ENCODE measurements at regions not wholly inside any gene's neighbourhood (a gene's known extent, or its start where the extent isn't known, plus 50 kb on each side); places are given as distances from the start of the nearest gene placed in this dataset.

- intact Hi-C loops (cut with micrococcal nuclease): no loop called here
- no peak for ATAC-seq
- Mint-ChIP-seq H3K4me3 (no peak overlapping the region), H3K27me3 (no peaks in the 10 kb centered on the region), H3K27ac (no peak overlapping the region), H3K4me1 (ENCODE audit: low read depth) (peaks cover 16% of the 10 kb centered on the region), H3K9me3 (peaks cover 20% of the 10 kb centered on the region), H3K36me3 (ENCODE audit: low read depth) (peaks cover 3% of the 10 kb centered on the region)
- TF ChIP-seq, protein P1, sequence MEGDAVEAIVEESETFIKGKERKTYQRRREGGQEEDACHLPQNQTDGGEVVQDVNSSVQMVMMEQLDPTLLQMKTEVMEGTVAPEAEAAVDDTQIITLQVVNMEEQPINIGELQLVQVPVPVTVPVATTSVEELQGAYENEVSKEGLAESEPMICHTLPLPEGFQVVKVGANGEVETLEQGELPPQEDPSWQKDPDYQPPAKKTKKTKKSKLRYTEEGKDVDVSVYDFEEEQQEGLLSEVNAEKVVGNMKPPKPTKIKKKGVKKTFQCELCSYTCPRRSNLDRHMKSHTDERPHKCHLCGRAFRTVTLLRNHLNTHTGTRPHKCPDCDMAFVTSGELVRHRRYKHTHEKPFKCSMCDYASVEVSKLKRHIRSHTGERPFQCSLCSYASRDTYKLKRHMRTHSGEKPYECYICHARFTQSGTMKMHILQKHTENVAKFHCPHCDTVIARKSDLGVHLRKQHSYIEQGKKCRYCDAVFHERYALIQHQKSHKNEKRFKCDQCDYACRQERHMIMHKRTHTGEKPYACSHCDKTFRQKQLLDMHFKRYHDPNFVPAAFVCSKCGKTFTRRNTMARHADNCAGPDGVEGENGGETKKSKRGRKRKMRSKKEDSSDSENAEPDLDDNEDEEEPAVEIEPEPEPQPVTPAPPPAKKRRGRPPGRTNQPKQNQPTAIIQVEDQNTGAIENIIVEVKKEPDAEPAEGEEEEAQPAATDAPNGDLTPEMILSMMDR (IDR thresholded peaks at IDR 0.05): no peak
- CTCF ChIA-PET: no interaction called here
- no peak for DNase-seq
- POLR2A ChIA-PET: interaction anchor here (0.5 kb wide), 1 partner anchor 17 kb away, joined by 3 read pairs; no protein-coding TSS in a partner anchor
Observed at GRCh38 chr12:14275111-14275510, 90.4 kb upstream of the ATF7IP start.

DNA sequence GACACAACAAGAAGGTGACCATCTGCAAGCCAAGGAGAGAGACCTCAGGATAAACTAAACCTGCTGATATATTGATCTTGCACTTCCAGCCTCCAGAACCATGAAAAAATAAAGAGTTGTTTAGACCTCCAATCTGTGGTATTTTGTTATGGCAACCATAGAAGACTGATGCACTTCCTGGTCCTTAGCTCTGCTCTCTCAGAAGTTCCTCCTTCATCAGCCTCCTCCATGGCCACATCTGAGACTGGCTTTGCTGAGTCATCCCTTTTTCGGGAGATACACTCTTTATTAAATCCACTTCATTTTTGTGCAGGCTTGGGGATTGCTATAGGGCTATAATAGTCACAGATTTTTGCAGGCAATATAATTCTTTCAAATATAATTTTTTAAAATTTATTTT is 89.6 kb upstream of the ATF7IP start:
- H3K27ac Mint-ChIP-seq: no peak overlapping the region
- DNase-seq (no peak), ATAC-seq (peak; percentile 70)
- intact Hi-C loops (cut with micrococcal nuclease): no loop called here
- no peaks in the 10 kb centered on the region for H3K27me3 Mint-ChIP-seq
- peaks cover 18% of the 10 kb centered on the region for H3K9me3 Mint-ChIP-seq
- no peak overlapping the region for H3K4me3 Mint-ChIP-seq
- TF ChIP-seq, protein P1 (IDR thresholded peaks at IDR 0.05): no peak
- peaks cover 7% of the 10 kb centered on the region for H3K36me3 Mint-ChIP-seq (ENCODE audit: low read depth)
- POLR2A ChIA-PET: no interaction called here
- CTCF ChIA-PET: interaction anchor here (1.1 kb wide), 1 partner anchor 570 kb away, joined by 3 read pairs; no protein-coding TSS in a partner anchor
- H3K4me1 Mint-ChIP-seq (ENCODE audit: low read depth): peaks cover 16% of the 10 kb centered on the region

- ChIA-PET POLR2A (interaction anchor here (0.5 to 0.8 kb wide), 2 partner anchors 10 to 87 kb away, joined by 4 read pairs; partner anchors contain the start of gene ATF7IP), CTCF (no interaction called here)
- TF ChIP-seq, protein P1 (IDR thresholded peaks at IDR 0.05): no peak
- Mint-ChIP-seq H3K27me3 (no peaks in the 10 kb centered on the region), H3K4me3 (no peak overlapping the region), H3K27ac (no peak overlapping the region), H3K36me3 (ENCODE audit: low read depth) (peaks cover 7% of the 10 kb centered on the region), H3K4me1 (ENCODE audit: low read depth) (peaks cover 12% of the 10 kb centered on the region), H3K9me3 (peaks cover 22% of the 10 kb centered on the region)
- intact Hi-C loops (cut with micrococcal nuclease): no loop called here
- ATAC-seq: no peak
- no peak for DNase-seq
Observed at GRCh38 chr12:14278294-14278953, 87.1 kb upstream of the ATF7IP start.

DNA sequence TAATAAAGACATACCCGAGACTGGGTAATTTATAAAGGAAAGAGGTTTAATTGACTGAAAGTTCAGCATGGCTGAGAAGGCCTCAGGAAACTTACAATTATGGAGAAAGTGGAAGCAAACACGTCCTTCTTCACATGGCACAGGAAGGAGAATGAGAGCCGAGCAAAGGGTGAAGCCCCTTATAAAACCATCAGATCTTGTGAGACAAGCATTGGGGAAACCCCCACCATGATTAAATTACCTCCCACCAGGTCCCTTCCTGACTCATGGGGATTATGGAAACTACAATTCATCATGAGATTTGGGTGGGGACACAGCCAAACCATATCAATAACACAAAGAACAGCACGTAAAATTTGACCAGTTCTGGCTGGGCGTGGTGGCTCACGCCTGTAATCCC is 85.6 kb upstream of the ATF7IP start:
- Mint-ChIP-seq H3K4me1 (ENCODE audit: low read depth) (peaks cover 10% of the 10 kb centered on the region), H3K4me3 (no peak overlapping the region), H3K27ac (no peak overlapping the region), H3K27me3 (no peaks in the 10 kb centered on the region), H3K9me3 (peaks cover 17% of the 10 kb centered on the region), H3K36me3 (ENCODE audit: low read depth) (peaks cover 5% of the 10 kb centered on the region)
- intact Hi-C loops (cut with micrococcal nuclease): no loop called here
- peak; percentile 33 for DNase-seq
- CTCF ChIA-PET: interaction anchor here (1.2 kb wide), 1 partner anchor 112 kb away, joined by 3 read pairs; no protein-coding TSS in a partner anchor
- TF ChIP-seq, protein P1 (IDR thresholded peaks at IDR 0.05): no peak
- POLR2A ChIA-PET: no interaction called here
- peak; percentile 66 for ATAC-seq

DNA sequence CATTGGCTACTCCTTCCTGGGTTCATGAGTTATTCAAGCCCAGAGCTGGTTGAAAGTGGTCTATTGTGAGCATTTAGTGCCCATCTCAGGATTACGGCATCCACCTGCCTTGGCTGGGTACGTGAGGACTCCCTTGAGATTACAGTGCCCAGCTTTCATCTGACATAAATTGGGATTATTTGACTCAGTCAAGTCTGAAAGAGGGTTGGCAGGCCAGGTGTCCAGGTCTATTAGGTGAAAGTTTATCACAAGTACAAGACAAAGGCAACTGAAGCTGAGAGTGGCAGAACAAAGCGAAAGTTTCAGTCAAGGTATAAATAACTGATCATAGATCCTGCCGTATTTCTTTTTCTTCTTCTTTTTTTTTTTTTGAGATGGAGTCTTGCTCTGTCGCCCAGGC is 84.6 kb upstream of the ATF7IP start:
- ATAC-seq (no peak), DNase-seq (no peak)
- TF ChIP-seq, protein P1 (IDR thresholded peaks at IDR 0.05): no peak
- Mint-ChIP-seq H3K9me3 (peaks cover 14% of the 10 kb centered on the region), H3K27ac (no peak overlapping the region), H3K4me3 (no peak overlapping the region), H3K4me1 (ENCODE audit: low read depth) (peaks cover 6% of the 10 kb centered on the region), H3K36me3 (ENCODE audit: low read depth) (peaks cover 5% of the 10 kb centered on the region), H3K27me3 (no peaks in the 10 kb centered on the region)
- intact Hi-C loops (cut with micrococcal nuclease): no loop called here
- CTCF ChIA-PET: interaction anchor here (1.2 to 1.4 kb wide), 2 partner anchors 8 to 114 kb away, joined by 3 read pairs; no protein-coding TSS in a partner anchor
- POLR2A ChIA-PET: no interaction called here

All from activated CD8-positive, alpha-beta T cell treated with anti-CD3 and anti-CD28 coated beads for 36 hours (primary cell).